ENCODE measurements at regions not wholly inside any gene's neighbourhood (a gene's known extent, or its start where the extent isn't known, plus 50 kb on each side); places are given as distances from the start of the nearest gene placed in this dataset.
A peak's percentile ranks its signal among the peaks of the same experiment; 100 is the strongest.
"Not testable (repeated sequence)": the region's sequence is repeated elsewhere in the genome, so short reads cannot be mapped to it uniquely, and the experiment has no call there.

DNA sequence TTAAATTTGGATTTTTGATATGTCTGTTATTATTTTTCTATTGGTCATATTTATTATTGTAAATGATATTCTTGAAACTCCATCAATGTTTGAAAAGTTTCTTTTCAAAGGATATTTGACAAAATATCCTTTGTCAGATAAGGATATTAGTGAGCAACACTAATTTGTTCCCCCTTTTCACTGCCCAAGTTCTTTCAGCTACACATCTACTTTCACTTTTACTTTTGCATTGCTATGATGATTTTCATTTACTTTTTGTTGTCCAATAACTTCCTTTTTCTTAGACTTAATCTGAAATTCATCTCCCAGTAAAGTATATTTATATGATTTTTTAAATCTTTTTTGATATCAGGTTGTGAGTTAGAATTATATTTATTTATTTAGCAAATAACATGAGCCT, 542.3 kb upstream of the ADGRL3 start:
- DNase-seq (ENCODE audit: low read depth): no peak

DNA sequence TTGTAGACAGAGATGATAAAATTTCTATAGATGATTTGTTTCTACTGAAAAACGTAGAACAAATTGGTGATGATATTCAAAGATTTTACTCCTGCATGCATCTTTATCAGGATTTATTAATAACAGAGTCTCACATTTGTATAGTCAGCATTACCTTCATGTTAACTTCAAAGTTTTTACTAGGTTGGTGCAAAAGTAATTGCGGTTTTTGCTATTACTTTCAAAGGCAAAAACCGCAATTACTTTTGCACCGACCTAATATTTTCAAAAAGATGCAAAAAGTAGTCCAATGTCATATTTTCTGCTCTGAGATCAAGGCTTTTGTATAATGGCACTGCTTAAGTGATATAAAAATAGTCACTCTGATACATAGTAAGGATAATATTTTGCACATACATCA, 536.4 kb upstream of the ADGRL3 start:
- DNase-seq (ENCODE audit: low read depth): no peak

DNA sequence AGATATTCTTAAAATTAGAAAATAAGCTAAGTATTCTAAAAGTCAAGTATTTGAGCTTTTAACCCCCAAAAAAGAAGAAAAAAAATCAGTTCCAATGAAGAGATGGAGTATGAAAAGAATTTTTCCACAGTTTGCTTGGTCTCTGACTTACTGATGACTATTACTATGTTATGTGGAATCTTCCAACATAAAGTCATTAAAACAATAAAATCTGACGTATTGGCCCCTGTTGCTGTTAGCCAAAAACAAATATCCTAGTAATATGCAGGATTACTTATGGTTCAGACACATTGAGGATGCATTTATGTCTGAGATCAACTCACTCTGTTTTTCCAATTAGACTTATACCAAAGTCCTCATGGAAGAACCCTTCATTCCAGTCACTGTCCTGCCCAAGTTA, 517.2 kb upstream of the ADGRL3 start:
- DNase-seq (ENCODE audit: low read depth): no peak

GRCh38 chr4:60683357-60683756, 516.8 kb upstream of the ADGRL3 start:
- DNase-seq (ENCODE audit: low read depth): peak; percentile 1

GRCh38 chr4:60683973-60684372, 516.2 kb upstream of the ADGRL3 start:
- no peak for DNase-seq (ENCODE audit: low read depth)

GRCh38 chr4:60696062-60696461, 504.1 kb upstream of the ADGRL3 start:
- DNase-seq (ENCODE audit: low read depth): not testable (repeated sequence)

- DNase-seq (ENCODE audit: low read depth): no peak
Observed at GRCh38 chr4:60709061-60709460, 491.1 kb upstream of the ADGRL3 start.

DNA sequence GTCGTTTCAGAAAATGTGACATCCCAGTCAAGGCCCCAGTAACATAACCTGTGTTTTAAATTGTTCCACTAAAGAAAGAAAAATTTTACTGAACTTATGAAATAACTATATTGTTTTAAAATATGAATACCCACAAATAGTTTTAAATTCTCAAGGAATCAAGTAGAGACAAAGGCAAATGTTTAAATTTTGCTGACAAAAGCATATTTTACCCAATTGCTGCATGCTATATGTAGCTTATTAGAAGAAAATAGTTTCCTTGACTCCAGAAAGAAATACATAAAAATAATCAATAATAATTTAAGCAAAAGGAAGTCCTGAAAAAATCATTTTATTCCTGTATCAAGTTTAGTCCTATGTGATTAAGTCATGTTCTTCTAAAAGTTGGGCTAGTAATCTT, 481.3 kb upstream of the ADGRL3 start:
- no peak for DNase-seq (ENCODE audit: low read depth)

DNA sequence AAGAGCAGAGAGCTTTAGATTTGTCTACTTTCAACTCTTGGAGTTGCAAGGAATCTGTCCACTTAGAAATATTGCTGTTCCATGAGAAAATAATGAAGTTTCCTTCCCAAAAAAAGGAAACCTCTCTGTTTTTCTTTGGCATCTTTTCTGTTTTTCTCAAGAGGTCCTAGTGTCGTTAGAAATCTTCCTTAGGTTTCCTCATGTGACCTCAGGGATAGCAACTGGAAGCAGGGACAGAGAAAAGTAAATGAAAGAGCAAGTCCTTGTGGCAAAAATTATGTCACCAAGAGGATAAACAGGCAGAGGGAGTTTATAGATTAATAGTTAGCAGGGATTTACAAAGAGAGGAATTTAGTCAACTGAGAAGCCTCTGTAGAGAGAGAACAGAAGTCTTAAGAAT, 478.4 kb upstream of the ADGRL3 start:
- DNase-seq (ENCODE audit: low read depth): no peak

DNA sequence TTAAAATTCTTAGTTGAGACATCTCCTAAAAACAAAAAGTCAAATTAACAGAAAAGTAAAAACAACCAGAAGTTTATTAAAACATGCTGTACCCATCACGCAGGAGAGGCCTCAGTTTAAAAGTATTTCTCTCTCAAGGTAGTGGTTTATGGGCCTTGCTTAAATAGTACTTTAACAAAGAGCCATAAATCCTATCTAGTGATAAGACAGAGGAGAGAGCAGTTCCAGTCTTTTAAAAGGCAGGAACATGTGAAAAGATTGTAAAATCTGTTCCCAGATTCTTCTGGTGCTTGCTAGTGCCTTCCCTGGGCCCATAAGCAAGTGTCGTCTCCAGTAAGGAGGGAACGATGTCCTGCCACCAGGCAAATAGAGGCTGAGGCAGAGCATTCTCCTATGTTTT, 476.3 kb upstream of the ADGRL3 start:
- no peak for DNase-seq (ENCODE audit: low read depth)

DNA sequence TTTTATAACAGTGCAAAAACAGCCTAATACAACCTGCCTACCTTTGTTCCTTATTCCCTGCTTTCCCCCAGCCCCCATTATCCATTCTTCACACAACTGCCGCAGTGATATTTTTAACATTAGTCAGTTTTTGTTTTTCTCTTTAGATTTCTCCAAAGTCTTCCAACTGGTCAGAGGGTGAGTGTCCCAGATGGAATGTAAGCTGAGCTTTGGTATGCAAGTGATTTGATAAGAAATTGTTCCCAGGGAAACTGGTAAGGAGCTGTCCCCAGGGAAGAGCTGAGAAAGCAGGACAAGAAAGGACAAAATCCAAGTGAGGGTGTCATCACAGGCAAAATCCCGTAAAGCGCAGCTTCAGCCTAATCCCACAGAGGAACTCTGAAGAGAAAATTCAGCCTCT, 475.5 kb upstream of the ADGRL3 start:
- no peak for DNase-seq (ENCODE audit: low read depth)

DNA sequence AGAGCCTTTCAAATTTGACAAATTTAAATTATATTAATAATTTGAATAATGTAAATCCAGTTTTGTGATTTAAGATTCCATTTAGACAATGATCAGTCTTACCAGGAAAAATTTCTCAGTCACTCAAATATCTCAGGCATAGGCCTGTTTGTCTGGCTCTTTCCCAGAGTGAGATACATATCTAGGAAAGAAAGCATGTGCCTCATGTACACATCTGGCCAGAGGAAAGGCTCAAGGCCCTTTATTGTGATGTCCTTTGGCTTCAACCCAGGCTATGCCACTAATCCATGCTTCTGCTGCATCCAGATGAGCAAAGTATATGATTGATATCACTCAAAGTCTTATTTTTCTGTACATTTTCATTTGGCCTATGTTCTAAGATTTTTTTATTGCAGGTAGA, 473.3 kb upstream of the ADGRL3 start:
- DNase-seq (ENCODE audit: low read depth): no peak

DNA sequence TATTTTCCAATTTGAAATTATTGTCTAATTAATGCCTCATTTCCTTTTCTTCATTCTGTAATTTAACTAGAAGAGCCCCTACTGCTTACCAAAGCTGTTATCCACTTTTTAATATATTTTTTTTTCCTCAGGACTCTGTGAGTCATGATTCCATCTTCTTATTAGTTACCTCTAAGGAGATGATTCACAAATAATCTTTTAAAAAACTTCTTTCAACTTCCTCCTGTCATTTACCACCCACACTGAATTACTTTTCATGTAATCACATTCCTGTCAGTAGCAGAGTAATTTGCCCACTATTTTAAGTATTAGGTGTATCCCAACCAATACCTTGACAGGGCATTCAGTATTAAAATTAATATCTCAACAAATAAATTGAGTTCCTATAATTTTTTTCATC, 470.9 kb upstream of the ADGRL3 start:
- DNase-seq (ENCODE audit: low read depth): no peak

DNA sequence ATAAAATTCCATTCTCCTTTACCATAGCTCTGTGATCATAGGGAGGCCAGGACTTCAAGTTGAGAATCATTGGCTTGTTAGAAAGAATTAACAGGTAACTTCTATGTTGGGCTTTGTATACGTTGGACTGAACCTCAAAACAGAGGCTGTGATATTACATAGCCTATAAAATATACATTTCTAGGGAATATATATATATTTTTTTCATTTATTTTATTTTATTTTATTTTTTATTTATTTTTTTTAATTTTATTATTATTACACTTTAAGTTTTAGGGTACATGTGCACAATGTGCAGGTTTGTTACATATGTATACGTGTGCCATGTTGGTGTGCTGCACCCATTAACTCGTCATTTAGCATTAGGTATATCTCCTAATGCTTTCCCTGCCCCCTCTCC, 470.4 kb upstream of the ADGRL3 start:
- DNase-seq (ENCODE audit: low read depth): not testable (repeated sequence)

GRCh38 chr4:60737858-60738257, 462.3 kb upstream of the ADGRL3 start:
- no peak for DNase-seq (ENCODE audit: low read depth)

DNA sequence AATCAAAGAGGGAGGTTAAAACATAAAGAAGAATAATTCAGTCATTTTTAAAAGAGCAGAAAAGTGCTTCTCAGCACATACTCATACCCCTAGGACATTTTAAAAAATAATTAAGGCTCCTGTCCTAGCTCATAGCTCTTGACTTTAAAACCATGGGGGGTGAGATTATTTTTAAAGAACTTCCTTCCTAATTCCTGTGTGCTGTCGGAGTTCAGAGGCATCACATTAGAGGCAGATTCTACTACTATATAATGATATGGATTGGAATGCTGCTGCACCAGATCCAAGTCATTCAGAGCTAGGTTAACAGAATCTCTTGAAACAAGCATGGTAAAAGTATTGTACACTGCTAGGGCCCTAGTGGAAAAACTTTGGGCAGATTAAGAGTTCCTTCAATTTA, 456.5 kb upstream of the ADGRL3 start:
- no peak for DNase-seq (ENCODE audit: low read depth)

GRCh38 chr4:60744767-60745166, 455.4 kb upstream of the ADGRL3 start:
- DNase-seq (ENCODE audit: low read depth): no peak

GRCh38 chr4:60745800-60746571, 454.1 kb upstream of the ADGRL3 start:
- DNase-seq (ENCODE audit: low read depth): no peak

DNA sequence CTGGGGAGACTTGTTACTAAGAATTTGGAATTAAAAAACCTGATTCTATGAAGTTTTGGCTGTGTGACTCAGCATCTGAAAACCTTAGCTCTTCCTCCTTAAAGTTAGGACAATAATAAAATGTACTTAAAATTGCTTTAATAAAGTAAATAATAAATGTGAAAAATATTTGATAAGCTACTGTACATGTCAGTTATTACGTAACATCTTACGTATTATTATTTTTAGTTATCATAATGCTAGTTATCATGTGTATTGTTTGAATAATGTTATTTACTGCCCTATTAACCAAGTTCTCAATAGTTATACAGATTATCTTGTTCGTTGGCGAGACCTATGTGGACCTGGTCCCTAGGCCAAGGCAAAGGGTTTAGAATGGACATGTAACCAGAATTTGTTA, 449.2 kb upstream of the ADGRL3 start:
- no peak for DNase-seq (ENCODE audit: low read depth)

DNA sequence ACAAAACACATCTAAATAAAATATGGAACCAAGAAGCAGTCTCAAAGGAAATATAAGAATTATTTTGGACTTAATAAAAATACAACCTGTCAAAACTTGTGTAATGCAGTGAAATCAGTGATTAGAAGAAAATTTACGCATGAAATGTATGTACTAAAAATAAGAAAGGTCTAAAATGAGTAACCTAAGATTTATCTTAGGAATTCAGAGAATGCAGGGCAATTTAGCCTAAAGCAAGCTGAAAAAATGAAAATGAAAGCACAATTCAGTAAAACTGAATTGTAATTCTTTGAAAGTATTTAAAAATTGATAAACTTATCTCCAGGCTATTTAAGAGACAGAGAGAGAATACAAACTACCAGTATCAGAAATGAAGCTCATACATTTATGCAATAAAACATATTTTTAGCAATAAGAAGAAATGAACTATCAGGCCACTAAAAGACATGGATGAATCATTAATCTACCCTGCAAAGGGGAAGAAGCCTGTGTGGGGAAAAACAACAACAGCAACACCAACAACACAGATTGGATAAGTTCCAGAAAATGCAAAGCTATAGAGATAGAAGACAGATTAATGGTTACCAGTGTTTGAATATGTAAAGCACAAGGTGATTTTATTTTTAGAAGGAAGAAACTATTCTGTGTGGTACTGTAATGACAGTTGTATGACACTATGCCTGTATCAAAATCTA, 442.0 kb upstream of the ADGRL3 start:
- no peak for DNase-seq (ENCODE audit: low read depth)

GRCh38 chr4:60759518-60760245, 440.4 kb upstream of the ADGRL3 start:
- no peak for DNase-seq (ENCODE audit: low read depth)

GRCh38 chr4:60780874-60781273, 419.3 kb upstream of the ADGRL3 start:
- no peak for DNase-seq (ENCODE audit: low read depth)

- DNase-seq (ENCODE audit: low read depth): no peak
Observed at GRCh38 chr4:60790608-60791007, 409.5 kb upstream of the ADGRL3 start.
